Vagina (tissue), 2 donors: ENCODE measurements at regions not wholly inside any gene's neighbourhood (a gene's known extent, or its start where the extent isn't known, plus 50 kb on each side); places are given as distances from the start of the nearest gene placed in this dataset.

Experiments
- POLR2A ChIP-seq, 2 donors: fragments of 450-650 bp; IDR thresholded peaks; one replicate each; pipeline ENCODE4 v1.6.1; 2017; ENCODE audit warnings: antibody characterized with exemption in 2 of 2, mild to moderate bottlenecking in 2 of 2, moderate library complexity in 2 of 2
- TF ChIP-seq, protein P1 (sequence below), 3 experiments: fragments of 450-650 bp in 2 of 3; fragments of 200-600 bp in 1 of 3; sonication (generic) in 1 of 3; IDR thresholded peaks; one replicate each; pipeline ENCODE4 v1.5.1; 2017 to 2019; ENCODE audit warnings: antibody characterized with exemption in 3 of 3, mild to moderate bottlenecking in 2 of 3, moderate library complexity in 2 of 3

GRCh38 chr5:106822851-106823250, 847.9 kb downstream of the EFNA5 start:
- TF ChIP-seq, protein P1, sequence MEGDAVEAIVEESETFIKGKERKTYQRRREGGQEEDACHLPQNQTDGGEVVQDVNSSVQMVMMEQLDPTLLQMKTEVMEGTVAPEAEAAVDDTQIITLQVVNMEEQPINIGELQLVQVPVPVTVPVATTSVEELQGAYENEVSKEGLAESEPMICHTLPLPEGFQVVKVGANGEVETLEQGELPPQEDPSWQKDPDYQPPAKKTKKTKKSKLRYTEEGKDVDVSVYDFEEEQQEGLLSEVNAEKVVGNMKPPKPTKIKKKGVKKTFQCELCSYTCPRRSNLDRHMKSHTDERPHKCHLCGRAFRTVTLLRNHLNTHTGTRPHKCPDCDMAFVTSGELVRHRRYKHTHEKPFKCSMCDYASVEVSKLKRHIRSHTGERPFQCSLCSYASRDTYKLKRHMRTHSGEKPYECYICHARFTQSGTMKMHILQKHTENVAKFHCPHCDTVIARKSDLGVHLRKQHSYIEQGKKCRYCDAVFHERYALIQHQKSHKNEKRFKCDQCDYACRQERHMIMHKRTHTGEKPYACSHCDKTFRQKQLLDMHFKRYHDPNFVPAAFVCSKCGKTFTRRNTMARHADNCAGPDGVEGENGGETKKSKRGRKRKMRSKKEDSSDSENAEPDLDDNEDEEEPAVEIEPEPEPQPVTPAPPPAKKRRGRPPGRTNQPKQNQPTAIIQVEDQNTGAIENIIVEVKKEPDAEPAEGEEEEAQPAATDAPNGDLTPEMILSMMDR (IDR thresholded peaks at IDR 0.05), result no peak
- TF ChIP-seq POLR2A (IDR thresholded peaks at IDR 0.05), result no peak
